ENCODE measurements at regions not wholly inside any gene's neighbourhood (a gene's known extent, or its start where the extent isn't known, plus 50 kb on each side); places are given as distances from the start of the nearest gene placed in this dataset.

DNA sequence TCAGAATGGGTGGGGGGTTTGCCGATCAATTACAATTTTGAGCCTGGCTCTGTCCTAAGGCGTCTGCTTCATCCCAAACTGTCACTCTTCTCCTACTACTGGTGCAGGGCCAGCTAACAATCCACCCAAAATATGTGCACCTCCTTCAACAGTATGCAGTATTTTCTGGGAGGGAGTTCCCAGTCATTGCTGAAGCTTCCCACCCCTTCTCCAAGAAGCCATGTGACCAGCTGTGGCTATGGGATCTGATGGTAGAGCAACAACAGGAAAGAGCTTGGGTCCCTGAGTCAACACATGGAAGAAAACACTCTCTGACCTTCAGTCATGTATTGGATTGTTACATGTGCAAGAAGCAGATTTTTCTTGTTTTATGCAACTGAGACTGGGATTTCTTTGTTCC lies 185.7 kb upstream of the GHITM start:
- TF ChIP-seq CTCF (IDR thresholded peaks at IDR 0.05) = no peak
- TF ChIP-seq POLR2A (IDR thresholded peaks at IDR 0.05) = no peak
- TF ChIP-seq POLR2AphosphoS5 (IDR thresholded peaks at IDR 0.05; ENCODE audit: insufficient read depth in 1 of 2, low read depth in 1 of 2) = no peak
- intact Hi-C loops (cut with DNase I) = no loop called here
- Histone ChIP-seq H3K9me3 (no peaks in the 10 kb centered on the region), H3K4me3 (no peak overlapping the region), H3K4me1 (no peaks in the 10 kb centered on the region), H3K36me3 (no peaks in the 10 kb centered on the region), H3K27ac (no peak overlapping the region), H3K27me3 (no peaks in the 10 kb centered on the region)
- no peak for DNase-seq (ENCODE audit: extremely low spot score in 2 of 2)

- H3K27ac ChIP-seq = no peak overlapping the region
- no peaks in the 10 kb centered on the region for H3K36me3 ChIP-seq
- no peaks in the 10 kb centered on the region for H3K4me1 ChIP-seq
- no peaks in the 10 kb centered on the region for H3K9me3 ChIP-seq
- intact Hi-C loops (cut with DNase I) = no loop called here
- H3K4me3 ChIP-seq = no peak overlapping the region
- no peaks in the 10 kb centered on the region for H3K27me3 ChIP-seq
- no peak for DNase-seq (ENCODE audit: extremely low spot score in 2 of 2)
- TF ChIP-seq POLR2A (IDR thresholded peaks at IDR 0.05) = no peak
Observed at GRCh38 chr10:83954193-83954799, 185.0 kb upstream of the GHITM start.

GRCh38 chr10:83955406-83955805 lies 183.9 kb upstream of the GHITM start:
- no peaks in the 10 kb centered on the region for H3K4me1 ChIP-seq

GRCh38 chr10:83957168-83957947 lies 182.0 kb upstream of the GHITM start:
- Histone ChIP-seq H3K4me1 (no peaks in the 10 kb centered on the region), H3K36me3 (no peaks in the 10 kb centered on the region), H3K27me3 (no peaks in the 10 kb centered on the region), H3K4me3 (no peak overlapping the region), H3K9me3 (no peaks in the 10 kb centered on the region), H3K27ac (no peak overlapping the region)
- intact Hi-C loops (cut with DNase I) = no loop called here
- TF ChIP-seq POLR2A (IDR thresholded peaks at IDR 0.05) = no peak
- no peak for TF ChIP-seq CTCF (IDR thresholded peaks at IDR 0.05)
- no peak for TF ChIP-seq POLR2AphosphoS5 (IDR thresholded peaks at IDR 0.05; ENCODE audit: insufficient read depth in 1 of 2, low read depth in 1 of 2)
- no peak for DNase-seq (ENCODE audit: extremely low spot score in 2 of 2)

More at GRCh38 chr10:83955406-83955805, 183.9 kb upstream of the GHITM start:
- DNase-seq (ENCODE audit: extremely low spot score in 2 of 2) = no peak
- Histone ChIP-seq H3K27ac (no peak overlapping the region), H3K27me3 (no peaks in the 10 kb centered on the region), H3K9me3 (no peaks in the 10 kb centered on the region), H3K36me3 (no peaks in the 10 kb centered on the region), H3K4me3 (no peak overlapping the region)
- TF ChIP-seq POLR2AphosphoS5 (IDR thresholded peaks at IDR 0.05; ENCODE audit: insufficient read depth in 1 of 2, low read depth in 1 of 2) (no peak), CTCF (IDR thresholded peaks at IDR 0.05) (no peak), POLR2A (IDR thresholded peaks at IDR 0.05) (no peak)
- intact Hi-C loops (cut with DNase I) = no loop called here

GRCh38 chr10:83959328-83959727 lies 180.0 kb upstream of the GHITM start:
- intact Hi-C loops (cut with DNase I) = no loop called here
- TF ChIP-seq CTCF (IDR thresholded peaks at IDR 0.05) (no peak), POLR2A (IDR thresholded peaks at IDR 0.05) (no peak), POLR2AphosphoS5 (IDR thresholded peaks at IDR 0.05; ENCODE audit: insufficient read depth in 1 of 2, low read depth in 1 of 2) (no peak)
- Histone ChIP-seq H3K36me3 (no peaks in the 10 kb centered on the region), H3K4me1 (no peaks in the 10 kb centered on the region), H3K27ac (no peak overlapping the region), H3K4me3 (no peak overlapping the region), H3K9me3 (no peaks in the 10 kb centered on the region), H3K27me3 (no peaks in the 10 kb centered on the region)
- DNase-seq (ENCODE audit: extremely low spot score in 2 of 2) = no peak

All from vagina (tissue), 2 donors.